Colonic mucosa (tissue), 4 donors: ENCODE measurements at regions not wholly inside any gene's neighbourhood (a gene's known extent, or its start where the extent isn't known, plus 50 kb on each side); places are given as distances from the start of the nearest gene placed in this dataset.

Source experiments
- DNase-seq: peaks from one replicate; pipeline ENCODE4 v3.0.0-alpha.2; 2020
- H3K27ac ChIP-seq: fragments of 200-600 bp; one replicate; pipeline ENCODE4 v1.8.0; 2021
- H3K27me3 ChIP-seq: fragments of 200-600 bp; one replicate; pipeline ENCODE4 v1.8.0; 2021
- H3K36me3 ChIP-seq: fragments of 200-600 bp; one replicate; pipeline ENCODE4 v1.8.0; 2021
- H3K4me1 ChIP-seq: fragments of 200-600 bp; one replicate; pipeline ENCODE4 v1.8.0; 2021; ENCODE audit warnings: mild to moderate bottlenecking
- H3K4me3 ChIP-seq: fragments of 200-600 bp; one replicate; pipeline ENCODE4 v1.8.0; 2021
- H3K9ac ChIP-seq, 2 donors: one replicate each; pipeline ENCODE4 v1.7.0; 2013; ENCODE audit warnings: control low read depth in 2 of 2, low read depth in 2 of 2, low read length in 2 of 2
- H3K9me3 ChIP-seq: fragments of 200-600 bp; one replicate; pipeline ENCODE4 v1.8.0; 2021
- CTCF ChIP-seq: fragments of 200-600 bp; IDR thresholded peaks from one replicate; pipeline ENCODE4 v1.8.0; 2022; ENCODE audit warnings: antibody characterized with exemption, mild to moderate bottlenecking
- intact Hi-C: fragments of 100-400 bp; cut with DNase I; formaldehyde crosslinking; loops from one replicate; pipeline ENCODE4 v1.14.1; 2022
- donor health status: healthy.
- donor health status: DM: no; HTN: no; CAD: no.
- donor health status: DM: no; HTN: no; CAD: no.

- Histone ChIP-seq H3K36me3 (no peaks in the 10 kb centered on the region), H3K9me3 (no peaks in the 10 kb centered on the region), H3K4me1 (no peaks in the 10 kb centered on the region), H3K4me3 (no peak overlapping the region), H3K9ac (no peak overlapping the region), H3K27me3 (no peaks in the 10 kb centered on the region), H3K27ac (no peak overlapping the region)
- no peak for DNase-seq
- intact Hi-C loops: no loop called here
- TF ChIP-seq CTCF: no peak
These were observed 238.2 kb upstream of the GPR149 start for GRCh38 chr3:154668187-154668586.

GRCh38 chr3:154666542-154666941 is 236.6 kb upstream of the GPR149 start:
- no peaks in the 10 kb centered on the region for H3K36me3 ChIP-seq
- H3K9ac ChIP-seq: no peak overlapping the region
- no peaks in the 10 kb centered on the region for H3K4me1 ChIP-seq
- no peak overlapping the region for H3K4me3 ChIP-seq
- no peaks in the 10 kb centered on the region for H3K27me3 ChIP-seq
- H3K9me3 ChIP-seq: no peaks in the 10 kb centered on the region
- intact Hi-C loops: no loop called here
- no peak for TF ChIP-seq CTCF
- no peak for DNase-seq
- no peak overlapping the region for H3K27ac ChIP-seq

GRCh38 chr3:154664714-154665113 is 234.7 kb upstream of the GPR149 start:
- no peaks in the 10 kb centered on the region for H3K4me1 ChIP-seq
- H3K4me3 ChIP-seq: no peak overlapping the region
- TF ChIP-seq CTCF: no peak
- intact Hi-C loops: no loop called here
- DNase-seq: no peak
- no peak overlapping the region for H3K9ac ChIP-seq
- no peaks in the 10 kb centered on the region for H3K27me3 ChIP-seq
- H3K27ac ChIP-seq: no peak overlapping the region
- H3K36me3 ChIP-seq: no peaks in the 10 kb centered on the region
- H3K9me3 ChIP-seq: no peaks in the 10 kb centered on the region

DNA sequence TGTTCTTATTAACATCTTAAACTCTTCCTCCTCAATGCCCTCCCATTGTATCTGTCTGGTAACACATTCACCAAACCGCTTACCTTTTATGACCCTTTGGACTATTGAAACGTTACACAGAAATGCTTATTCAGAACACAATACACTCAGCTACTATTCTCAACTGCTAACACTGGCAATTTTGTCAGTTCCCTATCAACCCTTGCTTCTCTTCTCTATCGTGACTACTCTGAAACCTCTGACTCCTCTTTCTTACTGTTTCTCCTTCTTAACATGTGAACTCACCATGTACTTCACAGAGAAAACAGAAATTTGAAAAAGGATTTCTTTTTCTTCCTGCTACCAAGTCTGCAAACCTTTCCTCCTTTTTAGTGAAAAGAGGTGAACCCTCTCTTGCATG is 232.9 kb upstream of the GPR149 start:
- H3K9ac ChIP-seq: no peak overlapping the region
- no peak overlapping the region for H3K4me3 ChIP-seq
- no peaks in the 10 kb centered on the region for H3K9me3 ChIP-seq
- H3K27ac ChIP-seq: no peak overlapping the region
- no peak for TF ChIP-seq CTCF
- H3K27me3 ChIP-seq: no peaks in the 10 kb centered on the region
- no peaks in the 10 kb centered on the region for H3K36me3 ChIP-seq
- H3K4me1 ChIP-seq: no peaks in the 10 kb centered on the region
- DNase-seq: no peak
- intact Hi-C loops: no loop called here

DNA sequence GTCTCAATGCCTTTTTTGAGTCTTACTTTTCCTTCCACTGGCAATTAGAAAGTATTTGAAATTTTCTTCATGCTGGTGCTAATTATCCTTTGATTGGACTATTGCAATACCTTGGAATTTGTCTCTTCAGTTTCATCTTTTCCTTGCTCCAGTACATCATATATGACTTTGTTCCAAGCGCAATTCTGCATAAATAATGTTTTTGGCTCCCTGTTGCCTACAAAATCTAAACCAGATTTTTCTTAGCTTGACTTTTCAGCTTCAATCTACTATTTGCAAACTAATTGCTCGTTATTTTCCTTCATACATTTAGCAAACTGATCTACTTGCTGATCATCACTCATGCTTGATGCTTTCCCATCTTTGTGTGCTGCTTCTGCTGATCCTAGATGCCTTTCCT is 230.8 kb upstream of the GPR149 start:
- Histone ChIP-seq H3K27ac (no peak overlapping the region), H3K4me3 (no peak overlapping the region), H3K27me3 (no peaks in the 10 kb centered on the region), H3K9me3 (no peaks in the 10 kb centered on the region), H3K36me3 (no peaks in the 10 kb centered on the region), H3K9ac (no peak overlapping the region), H3K4me1 (no peaks in the 10 kb centered on the region)
- no peak for TF ChIP-seq CTCF
- no peak for DNase-seq
- intact Hi-C loops: no loop called here

DNA sequence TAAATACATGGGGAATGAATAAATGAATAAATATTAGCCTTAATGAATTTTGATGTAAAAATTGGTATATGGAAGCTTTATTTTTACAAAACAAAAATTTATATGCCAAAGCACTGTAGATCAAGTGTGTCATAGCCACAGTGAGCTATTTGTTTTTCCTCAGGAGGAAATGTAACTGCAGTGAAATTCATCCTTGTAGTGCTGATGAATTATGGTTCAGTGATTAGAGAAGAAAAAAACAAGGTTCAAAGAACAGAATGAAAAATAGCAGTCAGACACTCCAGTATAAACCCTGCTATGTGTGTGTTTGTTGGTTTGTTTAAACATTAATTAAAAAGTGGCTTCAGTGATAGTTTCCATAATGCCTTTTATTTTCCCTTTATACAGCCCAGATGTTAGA is 228.0 kb upstream of the GPR149 start:
- DNase-seq: no peak
- Histone ChIP-seq H3K4me3 (no peak overlapping the region), H3K4me1 (no peaks in the 10 kb centered on the region), H3K27me3 (no peaks in the 10 kb centered on the region), H3K27ac (no peak overlapping the region), H3K36me3 (no peaks in the 10 kb centered on the region), H3K9me3 (no peaks in the 10 kb centered on the region), H3K9ac (no peak overlapping the region)
- intact Hi-C loops: no loop called here
- TF ChIP-seq CTCF: no peak
